Right forelimb (tissue), 1 donor: ENCODE measurements at regions not wholly inside any gene's neighbourhood (a gene's known extent, or its start where the extent isn't known, plus 50 kb on each side); places are given as distances from the start of the nearest gene placed in this dataset.
"Not testable (repeated sequence)": the region's sequence is repeated elsewhere in the genome, so short reads cannot be mapped to it uniquely, and the experiment has no call there.

ENCODE experiments used
- DNase-seq: peaks from one replicate; pipeline ENCODE4 v3.0.0-alpha.2; 2018

DNA sequence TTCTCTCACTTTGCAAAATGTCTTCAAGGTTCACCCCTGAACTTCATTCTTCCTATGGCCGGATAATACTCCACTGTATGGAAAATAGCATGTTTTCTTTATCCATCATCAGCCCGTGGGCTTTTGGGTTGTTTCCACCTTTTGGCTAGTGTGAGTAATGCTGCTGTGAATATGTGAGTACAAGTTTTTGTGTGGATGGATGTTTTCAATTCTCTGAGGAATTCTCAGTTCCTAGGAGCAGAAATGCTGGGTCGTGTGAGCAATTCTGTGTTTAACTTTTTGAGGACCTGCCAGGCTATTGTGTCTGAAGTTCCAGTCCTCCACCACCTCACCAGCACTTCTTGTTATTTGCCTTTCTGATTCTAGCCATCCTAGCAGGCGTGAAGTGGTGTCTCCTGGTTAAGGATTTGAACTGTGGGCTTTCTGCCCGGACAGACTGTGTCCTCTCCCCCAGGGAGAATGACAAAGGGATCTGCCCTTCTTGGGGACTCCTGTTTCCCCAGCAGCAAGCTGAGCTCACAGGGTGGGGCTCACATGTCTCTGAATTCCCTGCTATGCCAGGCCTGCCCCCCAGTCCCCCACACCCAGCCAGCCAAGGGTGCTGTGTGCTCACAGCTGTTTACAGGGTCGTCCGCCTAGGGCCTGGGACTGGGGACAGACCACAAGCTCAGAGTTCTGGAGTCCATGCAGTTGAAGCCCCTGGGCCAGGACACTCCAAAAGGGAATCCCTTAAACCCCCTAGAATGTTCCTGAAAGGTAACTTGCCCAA, 92.2 kb upstream of the CIBAR2 start:
- DNase-seq = no peak

DNA sequence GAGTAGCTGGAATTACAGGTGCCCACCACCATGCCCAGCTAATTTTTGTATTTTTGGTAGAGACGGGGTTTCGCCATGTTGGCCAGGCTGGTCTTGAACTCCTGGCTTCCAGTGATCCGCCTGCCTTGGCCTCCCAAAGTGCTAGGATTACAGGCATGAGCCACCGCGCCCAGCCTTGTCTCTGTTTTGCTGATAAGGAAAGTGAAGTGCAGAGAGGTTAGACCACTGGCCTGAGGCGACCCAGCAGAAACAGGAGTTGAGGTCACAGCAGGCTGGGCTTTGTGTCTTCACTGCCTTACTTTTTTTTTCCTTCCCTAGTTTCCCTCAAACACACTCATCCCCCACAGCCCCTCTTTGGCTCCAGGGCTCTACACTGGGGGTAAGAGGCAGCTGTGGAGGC, 93.0 kb upstream of the CIBAR2 start:
- DNase-seq = not testable (repeated sequence)

DNA sequence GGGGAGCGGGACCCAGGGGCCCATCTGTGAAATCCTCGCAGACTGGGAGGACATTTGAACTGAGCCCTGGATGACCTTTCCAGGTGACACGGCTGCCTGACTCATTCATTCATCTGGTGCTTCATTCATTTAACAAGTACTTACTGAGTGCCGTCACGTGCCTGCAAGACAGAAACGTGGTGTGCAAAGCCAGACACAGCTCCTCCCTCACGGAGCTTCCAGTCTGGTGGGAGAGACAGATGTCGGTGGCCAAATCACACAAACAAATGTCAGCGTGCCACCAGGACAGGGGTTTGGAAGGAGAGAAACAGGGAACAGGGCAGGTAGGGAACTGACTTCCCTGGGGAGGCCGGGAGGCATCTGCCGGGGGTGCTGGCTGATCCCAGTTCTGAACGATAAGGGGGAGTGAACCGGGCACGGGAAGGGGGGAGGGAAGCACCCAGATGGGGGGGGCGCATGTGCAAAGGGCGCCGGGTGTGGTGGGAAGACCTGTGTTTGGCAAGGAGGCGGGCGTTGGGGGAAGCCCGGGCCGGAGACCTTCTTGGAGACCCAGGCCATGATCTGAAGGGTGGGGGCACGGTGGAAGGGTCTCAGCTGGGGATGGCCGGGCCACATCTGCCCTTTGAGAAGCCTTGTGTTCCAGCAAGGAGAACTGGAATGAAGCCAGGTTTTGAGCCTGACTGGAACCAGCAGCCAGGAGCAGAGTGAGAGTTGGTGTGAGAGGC, 93.6 kb upstream of the CIBAR2 start:
- no peak for DNase-seq

DNA sequence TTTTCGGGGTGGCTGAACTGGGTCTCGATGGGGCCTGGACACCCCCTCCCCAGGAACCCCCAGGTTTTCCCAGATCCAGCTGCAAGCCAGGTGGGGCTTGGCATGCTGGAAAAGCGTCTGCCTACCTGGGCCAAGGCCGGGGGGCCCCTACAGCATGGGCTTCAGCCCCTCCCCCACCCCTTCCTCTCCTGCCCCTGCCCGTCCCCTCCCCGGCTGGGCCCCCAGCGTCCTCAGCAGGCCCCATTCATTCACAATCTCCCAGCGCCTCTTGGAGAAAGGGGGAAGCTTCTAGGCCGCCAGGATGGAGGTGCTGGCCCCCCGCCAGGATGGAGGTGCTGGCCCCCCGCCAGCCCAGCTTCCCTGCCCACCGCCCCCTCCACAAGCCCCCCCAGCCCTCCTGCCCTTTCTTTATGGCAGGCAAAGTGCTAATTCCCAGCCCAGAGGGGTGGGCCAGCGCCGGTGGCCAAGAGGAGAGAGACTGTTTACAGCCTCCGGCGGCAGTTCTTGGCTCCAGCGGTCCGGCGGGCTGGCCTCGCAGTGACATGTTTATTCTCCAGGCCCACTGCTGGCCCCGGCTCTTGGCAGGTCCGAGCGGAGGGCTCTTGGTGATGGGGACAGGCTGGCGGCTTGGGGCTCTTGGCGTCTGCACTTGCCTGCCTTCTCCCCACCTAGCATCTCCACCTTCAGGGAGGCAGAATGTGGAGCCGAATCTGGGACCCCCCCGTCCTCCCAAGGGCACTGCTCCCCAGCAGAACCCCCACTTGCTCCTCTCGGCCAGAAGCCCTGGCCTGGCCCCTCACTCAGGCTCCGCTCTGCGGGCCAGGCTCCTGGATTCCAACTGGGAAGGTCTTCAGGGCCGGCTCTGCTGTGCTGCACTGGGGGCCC, 94.4 kb upstream of the CIBAR2 start:
- peak; percentile 86 for DNase-seq

DNA sequence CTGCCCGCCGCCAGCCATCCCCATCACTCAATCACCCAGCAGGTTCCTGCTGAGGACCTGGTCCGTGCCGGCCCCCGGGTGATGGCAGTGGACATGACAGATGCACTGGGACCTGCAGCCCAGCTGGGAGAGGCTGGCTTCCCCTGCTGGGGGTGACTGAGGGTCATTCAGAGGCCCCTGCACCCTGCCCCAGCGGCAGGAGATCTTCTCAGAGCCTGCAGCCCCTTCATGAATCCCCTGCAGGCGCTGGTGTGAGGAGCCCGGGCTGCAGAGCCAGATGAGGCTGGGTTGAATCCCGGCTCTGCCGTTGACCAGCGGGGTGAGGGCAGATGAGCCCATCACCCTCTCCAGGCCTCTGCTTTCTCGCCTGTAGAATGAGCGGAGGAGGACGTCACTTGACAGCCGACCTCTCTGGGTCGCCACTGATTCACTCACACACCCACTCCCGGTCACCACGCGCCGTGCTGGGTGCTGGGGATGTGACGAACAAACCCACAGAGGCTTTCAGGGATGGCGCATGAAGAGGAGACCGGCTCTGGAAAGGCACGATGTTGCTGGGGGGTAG, 95.2 kb upstream of the CIBAR2 start:
- no peak for DNase-seq

DNA sequence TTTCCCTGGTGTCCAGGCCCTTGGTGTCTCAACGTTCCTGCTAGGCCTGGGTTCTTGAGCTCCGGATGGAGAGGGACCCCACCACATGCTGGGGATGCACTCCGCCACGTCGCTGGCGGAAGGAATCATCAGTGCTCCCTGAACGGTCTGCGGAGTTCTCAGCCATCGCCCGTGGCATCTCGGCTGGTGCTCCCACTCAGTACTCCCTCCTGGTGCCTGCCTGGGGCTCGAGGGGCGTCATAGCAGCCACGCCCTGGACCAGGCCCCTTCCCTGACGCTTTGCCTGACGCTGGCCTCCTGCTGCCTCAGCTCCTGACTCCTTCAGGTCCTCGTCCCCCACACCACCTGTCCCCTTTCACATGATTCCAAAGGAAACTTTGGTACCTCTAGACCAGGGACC, 95.9 kb upstream of the CIBAR2 start:
- no peak for DNase-seq

DNA sequence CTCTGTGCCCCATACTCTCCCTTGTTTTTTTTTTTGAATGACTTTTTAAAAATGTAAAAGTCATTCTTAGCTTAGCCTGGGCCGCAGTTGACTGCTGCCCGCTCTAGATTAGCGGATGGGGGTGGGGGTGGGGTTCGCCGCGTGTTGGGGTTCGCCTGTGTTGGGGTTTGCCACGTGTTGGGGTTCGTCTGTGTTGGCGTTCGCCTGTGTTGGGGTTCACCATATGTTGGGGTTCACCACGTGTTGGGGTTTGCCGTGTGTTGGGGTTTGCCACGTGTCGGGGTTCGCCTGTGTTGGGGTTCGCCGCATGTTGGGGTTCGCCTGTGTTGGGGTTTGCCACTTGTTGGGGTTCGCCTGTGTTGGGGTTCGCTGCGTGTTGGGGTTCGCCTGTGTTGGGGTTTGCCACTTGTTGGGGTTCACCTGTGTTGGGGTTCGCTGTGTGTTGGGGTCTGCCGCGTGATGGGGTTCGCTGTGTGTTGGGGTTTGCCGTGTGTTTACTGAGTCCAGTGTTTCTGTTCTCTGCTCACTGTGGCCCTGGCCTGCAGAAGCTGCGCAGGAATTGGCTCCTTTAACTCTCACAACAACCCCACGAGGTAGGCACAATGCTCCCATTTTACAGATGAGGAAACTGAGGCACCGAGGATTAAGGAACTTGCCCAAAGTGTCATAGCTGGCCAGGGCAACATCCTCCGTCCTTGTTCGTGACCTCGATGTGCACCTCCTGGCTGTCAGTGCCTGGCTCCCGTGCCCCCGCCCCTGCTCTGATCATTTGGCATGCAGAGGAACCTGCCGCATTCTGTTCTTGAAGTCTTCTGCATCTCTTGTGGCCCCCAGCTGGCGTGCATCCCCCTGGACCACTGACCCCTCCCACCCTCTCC, 96.6 kb upstream of the CIBAR2 start:
- DNase-seq = no peak

DNA sequence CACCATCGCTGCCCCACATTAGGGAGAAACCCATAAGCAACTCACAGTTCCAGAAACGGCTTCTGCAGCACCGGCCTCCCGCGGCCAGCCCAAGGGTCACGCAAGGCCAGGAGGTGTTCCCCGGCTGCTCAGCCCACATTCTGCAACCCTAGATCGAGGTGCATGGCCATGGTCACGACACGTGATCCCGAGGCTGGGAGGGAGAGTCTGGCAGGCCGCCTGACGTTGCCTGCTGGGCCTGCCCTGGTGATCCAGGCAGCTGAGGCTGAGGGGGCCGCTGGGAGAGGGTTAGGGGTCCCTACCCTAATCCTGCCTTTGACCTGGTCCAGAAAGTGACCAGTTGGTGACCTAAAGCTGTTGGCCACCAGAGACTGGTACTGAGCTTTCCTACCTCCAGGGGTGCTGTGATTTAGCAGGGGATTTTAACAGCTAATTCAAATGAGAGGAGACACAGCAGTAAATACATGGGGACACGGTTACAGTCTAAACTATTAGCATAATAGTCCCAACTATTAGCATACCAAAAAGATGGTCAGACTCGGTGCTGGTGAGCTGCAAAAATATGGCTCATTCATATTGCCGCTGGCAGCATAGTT, 97.4 kb upstream of the CIBAR2 start:
- DNase-seq = no peak

DNA sequence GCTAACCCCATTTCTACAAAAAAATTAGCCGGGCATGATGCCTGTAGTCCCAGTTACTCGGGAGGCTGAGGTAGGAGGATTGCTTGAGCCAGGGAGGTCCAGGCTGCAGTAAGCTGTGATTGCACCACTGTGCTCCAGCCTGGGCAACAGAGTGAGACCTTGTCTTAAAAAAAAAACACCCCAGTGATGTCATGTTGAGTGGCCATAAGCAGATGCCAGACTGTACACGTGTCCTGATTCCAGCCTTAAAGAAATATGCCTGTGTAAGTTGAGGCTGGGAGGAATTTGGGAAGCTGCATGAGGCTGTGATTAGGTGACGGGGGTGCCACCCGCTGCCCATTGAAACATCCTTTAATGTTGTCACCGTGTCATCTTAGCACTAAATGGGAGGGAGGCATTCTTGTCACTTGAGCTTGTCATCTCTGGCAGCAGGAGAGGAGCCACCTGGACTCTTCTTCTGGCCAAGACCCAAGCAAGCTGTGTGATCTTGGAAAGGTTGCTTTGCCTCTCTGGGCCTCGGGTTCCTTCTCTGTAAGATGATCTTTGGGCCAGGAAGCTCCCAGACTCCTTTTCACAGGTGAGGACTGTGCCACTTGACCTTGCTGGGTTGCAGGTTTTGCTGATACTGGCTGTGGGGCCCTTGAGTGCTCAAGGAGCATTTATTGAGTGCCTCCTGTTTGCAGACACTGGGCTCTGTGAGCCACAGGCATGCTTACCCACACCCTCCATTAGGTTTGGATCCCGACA, 98.3 kb upstream of the CIBAR2 start:
- no peak for DNase-seq

DNA sequence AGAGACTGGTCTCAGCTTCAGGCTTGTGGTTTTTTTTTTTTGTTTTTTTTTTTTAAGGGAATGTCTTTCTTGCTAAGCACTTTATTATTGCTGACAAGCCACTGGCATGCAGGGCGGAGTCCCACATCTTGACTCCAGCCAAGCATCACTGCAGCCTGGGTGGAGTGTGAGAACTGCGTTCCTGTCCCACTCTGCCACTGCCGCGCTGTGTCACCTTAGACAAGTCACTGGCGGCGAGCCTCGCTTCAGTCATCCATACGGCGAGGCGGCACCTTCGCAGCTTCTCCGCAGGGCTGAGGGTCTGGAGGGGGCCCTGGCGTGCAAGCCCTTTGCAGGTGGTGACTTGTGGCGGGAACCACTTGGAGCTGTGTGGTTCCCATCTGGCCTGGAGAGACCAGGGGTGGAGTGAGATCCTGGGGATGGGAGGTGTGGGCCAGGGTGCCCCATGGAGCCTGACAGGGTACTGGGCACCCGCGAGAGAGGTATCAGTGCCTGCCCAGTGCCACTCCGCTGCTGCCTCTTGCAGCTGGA, 99.1 kb upstream of the CIBAR2 start:
- no peak for DNase-seq

DNA sequence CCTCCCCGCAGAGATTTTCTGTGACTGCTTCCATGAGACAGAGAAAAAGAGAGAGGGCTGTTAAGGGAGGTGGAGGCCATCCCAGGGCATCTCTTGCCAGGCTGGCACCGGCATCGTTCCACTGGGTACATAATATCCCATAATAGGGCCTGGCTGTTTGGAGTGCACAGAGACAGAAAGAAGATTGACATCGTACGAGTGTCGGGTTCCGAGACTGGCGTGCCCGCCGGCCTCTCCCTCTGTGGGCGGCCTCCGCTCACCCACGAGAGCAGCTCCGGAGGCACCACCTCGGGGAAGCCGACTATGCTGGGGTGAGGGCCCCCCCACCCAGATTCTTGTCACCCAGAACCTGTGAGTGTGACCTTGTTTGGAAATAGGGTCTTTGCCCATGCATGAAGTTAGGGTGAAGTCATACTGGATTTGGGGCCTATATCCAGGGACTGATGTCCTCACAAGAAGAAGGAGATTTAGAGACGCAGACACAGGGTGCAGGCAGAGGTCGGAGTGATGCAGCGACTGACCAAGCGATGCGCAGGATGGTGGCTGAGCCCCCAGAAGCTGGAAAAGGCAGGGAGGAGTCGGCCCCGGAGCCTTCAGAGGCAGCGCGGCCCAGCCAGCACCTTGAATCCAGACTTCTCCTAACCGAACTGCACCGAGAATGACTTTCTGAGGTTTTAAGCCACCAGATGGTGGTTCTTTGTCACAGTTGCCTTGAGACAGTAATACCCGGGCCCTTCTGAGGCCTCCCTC, 101.8 kb upstream of the CIBAR2 start:
- DNase-seq = no peak

DNA sequence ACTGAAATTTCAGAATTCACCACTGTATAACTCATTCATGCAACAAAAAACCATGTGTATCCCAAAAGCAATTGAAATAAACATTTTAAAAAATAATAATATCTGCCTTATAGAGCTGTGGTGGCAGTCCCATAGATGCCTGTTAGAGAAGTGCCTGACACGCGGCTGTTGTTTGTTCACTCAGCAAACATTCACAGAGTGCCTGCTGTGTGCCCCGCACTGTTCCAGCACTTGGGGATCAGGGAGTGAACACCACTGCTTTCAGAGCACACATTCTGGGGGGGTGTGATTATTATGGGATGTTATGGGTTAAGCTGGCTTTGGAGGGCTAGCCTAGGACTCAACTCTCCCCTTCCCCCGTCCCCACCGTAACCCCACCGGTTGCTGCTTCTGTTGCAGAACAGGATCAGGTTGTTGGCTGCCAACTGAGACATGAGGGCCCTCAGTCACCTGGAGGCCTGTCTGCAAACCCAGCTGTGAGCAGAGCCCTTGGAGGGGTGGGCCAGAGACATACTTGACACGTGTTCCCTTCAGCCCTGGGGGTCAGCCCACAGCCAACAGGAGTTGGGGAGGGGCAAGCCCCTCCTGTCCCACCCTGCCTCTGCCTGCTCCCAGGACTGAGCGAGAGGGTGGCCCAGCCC, 103.3 kb upstream of the CIBAR2 start:
- no peak for DNase-seq

DNA sequence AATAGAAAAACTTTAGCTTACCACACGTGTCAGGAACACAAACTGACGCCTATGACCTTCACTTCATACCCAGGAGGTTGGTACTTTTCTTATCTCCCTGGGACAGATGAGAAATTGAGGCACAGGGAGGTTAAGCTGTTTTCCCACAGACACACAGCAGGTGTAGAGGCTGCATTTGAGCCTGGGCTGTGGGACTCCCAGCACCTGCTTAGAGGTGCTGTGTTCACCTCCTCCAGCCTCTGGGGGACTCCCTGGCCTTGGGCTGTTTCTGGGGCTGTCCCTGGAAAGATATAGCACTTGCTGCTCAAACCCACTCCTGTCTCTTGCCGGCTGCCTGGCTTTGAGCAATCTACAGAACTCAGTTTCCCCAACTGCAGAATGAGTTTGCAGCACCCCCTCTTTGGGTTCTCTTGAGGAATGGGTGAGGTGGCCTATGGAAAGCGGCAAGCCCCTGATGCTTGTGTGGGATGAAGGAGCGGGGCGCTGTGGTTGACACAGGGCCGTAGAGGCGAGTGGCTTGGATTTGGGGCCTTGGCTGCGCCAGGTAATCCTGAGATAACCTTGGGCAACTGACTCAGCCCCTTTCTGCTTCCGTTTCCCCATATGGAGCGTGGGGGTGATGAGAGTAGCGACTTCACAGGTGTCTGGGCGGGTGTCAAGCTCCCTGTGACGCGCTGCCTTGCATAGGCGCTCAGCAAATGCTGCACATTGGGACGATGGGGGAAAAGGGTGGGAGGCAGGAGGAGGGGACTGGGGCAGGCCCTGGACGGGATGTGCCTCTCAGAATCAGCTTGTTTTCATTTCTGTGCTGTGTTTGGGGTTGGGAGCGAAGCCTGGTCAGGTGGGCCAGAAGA, 104.5 kb upstream of the CIBAR2 start:
- no peak for DNase-seq

DNA sequence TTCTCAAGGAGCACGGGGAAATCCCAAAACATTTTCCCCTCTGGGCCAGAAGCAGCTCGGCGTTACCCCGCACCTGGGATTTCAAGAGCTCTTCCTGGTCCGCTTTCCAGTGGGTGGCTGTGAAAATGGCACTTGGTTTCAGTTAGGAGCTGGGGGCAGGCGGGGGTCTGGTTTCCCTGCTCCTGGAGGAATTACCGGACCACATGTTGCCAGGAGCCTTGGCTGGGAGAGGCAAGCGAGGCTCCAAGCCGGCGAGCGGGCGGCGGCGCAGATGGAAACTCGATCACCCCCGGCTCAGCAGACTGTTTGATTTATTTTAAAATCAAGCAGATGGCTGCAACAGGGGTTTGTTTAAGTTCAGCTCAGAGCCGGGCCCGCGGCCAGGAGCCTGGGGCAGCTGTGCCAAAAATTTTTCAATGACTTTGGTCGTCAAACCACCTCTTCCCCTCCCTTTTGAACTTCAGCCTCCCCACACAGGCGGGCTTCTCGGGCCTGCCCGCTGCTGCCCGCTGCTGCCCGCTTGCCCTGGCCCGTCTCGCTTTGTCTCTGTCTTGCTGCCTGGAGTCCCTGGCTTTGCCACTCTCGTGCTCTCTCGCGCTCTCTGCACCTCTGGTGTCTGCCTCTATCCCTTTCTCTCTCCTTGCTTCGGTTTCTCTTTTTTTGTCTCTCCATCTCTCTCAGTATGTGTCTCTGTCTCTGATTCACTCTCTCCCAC, 108.0 kb upstream of the CIBAR2 start:
- peak; percentile 95 for DNase-seq

DNA sequence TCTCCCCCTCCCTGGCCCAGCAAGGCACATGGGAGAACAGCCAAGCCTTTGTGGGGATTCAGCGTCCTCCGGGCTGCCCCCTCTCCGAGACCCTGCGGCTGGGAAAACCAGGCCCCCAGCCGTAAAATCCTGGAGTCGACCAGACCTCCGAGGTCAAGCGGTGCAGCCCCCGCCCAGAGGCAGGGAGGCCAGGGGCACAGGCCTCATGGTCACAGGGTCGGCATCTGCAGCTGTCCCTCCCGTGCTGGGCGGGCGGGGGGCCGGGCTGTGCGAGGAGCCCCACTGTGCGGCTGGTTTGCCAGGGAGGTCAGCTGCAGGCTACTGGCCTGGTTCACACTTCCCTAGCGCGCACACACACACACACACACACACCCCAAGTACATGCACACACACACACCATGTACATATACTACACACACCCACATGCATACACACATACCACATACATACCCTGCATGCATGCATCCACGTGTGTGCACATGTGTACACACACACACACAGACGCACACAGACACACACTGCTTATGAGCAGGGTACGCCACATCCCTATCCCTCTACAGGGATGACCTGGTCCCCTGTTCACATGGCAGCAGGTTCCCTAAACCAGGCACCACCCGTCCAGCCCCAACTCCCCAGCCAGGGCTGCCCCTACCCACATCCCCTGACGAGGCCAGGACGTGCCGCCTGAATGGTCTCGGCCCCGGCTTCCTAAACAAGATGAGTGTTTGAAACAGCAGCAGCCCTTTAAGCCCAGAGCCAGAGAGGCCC, 108.9 kb upstream of the CIBAR2 start:
- DNase-seq = no peak

DNA sequence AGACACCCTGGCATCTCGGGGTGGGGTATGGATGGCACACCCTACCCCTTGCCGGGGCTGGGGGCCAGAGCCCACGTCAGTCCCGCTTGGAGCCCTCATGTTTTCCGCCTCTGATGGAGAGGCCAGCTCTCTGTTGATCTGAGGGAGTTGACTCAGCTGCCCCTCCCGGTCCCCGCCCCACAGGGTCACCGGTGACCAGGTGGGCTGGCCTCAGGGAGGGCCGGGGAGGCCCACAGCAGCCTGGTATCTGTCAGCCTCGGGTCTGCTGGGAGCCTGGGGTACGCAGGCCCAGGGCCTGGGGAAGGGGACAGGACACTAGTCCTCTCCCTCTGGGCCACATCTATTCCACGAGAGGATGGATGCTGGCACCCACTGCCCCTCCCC, 109.5 kb upstream of the CIBAR2 start:
- no peak for DNase-seq
